ENCODE measurements at regions not wholly inside any gene's neighbourhood (a gene's known extent, or its start where the extent isn't known, plus 50 kb on each side); places are given as distances from the start of the nearest gene placed in this dataset.
"Not testable (repeated sequence)": the region's sequence is repeated elsewhere in the genome, so short reads cannot be mapped to it uniquely, and the experiment has no call there.

DNA sequence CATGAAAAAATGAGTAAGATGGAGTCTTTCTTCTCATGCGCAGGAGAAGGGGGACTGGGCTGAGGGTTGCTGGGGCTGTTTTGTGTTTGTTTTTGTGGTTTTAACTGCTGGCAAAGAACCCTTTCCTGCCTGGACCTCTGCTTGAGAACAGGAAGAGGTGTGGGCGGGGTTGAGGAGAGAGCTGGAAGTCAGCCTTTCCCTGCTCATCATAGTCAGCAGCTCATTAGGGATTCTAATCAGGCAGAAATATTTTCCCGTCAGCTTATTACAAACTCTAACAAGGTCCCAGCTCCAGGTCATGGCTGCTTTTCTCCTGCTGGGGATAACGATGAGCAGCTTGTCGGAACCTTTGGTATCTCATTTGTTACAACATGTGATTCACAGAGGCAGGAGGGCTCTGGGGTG lies 185.0 kb upstream of the NRXN3 start:
- no peak for DNase-seq (ENCODE audit: low read depth)

DNA sequence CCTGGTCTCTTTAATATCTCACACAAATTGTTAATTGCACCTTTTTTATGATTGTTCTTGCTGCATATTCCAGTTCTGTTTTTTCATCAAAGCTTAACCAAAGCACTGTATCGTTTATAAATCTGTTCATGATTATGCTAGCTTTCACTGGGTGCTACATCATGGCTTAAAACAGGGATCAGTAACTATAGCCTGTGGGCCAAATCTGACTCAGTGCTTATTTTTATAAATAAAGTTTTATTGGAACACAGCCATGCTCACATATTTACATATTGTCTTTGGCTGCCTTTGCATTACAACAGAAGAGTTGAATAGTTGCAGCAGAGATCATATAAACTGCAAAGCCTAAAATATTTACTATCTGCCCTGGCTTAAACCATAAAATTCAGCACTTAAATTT lies 183.4 kb upstream of the NRXN3 start:
- DNase-seq (ENCODE audit: low read depth) = no peak

GRCh38 chr14:77988096-77988870 lies 181.9 kb upstream of the NRXN3 start:
- DNase-seq (ENCODE audit: low read depth) = no peak

- no peak for DNase-seq (ENCODE audit: low read depth)
Observed at GRCh38 chr14:77988970-77989369, 181.2 kb upstream of the NRXN3 start.

DNA sequence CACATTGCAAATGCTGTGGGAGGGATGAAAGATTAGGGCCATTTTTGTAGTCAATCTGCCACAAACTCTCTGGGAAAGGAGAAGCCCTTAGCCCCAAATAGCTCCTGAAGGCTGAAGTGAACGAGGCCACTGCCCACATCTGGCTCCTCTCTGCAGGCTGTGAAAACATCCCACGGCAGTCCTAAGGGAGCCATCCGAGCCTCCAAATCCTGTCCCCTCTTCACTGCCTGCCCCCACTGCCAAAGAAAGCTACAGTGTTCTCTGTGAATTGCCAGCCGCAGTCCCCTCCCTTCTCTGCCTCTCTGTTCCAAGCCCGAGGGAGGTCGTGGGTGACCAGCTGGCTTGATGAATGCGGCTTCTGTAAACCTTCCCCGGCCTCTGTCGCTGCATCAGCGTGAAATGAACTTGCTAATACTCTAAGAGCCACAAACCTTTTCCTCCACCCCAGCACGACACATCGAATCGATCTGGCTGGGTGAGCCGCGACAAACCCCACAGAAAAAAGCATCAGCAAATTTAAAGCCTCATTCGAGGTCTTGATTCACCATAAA lies 180.7 kb upstream of the NRXN3 start:
- DNase-seq (ENCODE audit: low read depth) = no peak

- no peak for DNase-seq (ENCODE audit: low read depth)
Observed at GRCh38 chr14:77990337-77990736, 179.8 kb upstream of the NRXN3 start.

GRCh38 chr14:77991128-77991772 lies 178.9 kb upstream of the NRXN3 start:
- no peak for DNase-seq (ENCODE audit: low read depth)

- DNase-seq (ENCODE audit: low read depth) = no peak
Observed at GRCh38 chr14:78005325-78005724, 164.8 kb upstream of the NRXN3 start.

DNA sequence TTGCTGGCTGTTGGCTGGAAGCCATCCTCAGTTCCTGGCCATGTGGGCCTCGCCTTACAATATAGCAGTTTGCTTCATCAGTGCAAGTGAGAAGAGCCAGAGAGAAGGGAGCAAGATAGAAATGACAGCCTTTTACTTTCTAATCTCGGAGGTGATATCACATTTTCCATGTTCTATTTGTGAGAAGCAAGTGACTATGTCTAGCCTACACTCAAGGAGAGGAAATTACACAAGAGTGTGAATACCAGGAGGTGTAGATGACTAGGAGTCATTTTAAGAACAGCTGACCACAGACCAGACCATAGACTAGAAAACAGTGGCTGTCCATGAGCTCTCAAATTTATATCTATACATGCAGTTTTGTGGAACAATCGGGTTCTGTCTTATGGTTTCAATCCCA lies 163.0 kb upstream of the NRXN3 start:
- no peak for DNase-seq (ENCODE audit: low read depth)

DNA sequence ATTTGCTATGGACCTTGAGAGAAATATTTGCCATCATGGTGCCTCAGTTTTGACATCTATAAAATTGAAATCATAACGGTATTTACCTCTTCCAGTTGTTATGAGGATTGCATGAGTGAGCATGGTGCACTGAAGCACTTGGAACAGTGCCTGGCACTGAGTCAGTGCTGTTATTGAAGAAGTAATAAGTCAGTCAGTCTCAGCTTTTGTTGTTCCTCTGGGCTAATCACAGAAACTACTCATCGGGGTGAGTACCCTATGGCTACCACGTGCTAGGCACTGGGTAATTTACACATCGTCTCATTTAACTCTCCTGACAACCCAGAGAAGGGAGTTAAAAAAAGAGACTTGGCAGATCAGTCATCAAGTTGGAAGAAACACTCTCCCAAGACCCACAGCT lies 159.5 kb upstream of the NRXN3 start:
- DNase-seq (ENCODE audit: low read depth) = no peak

DNA sequence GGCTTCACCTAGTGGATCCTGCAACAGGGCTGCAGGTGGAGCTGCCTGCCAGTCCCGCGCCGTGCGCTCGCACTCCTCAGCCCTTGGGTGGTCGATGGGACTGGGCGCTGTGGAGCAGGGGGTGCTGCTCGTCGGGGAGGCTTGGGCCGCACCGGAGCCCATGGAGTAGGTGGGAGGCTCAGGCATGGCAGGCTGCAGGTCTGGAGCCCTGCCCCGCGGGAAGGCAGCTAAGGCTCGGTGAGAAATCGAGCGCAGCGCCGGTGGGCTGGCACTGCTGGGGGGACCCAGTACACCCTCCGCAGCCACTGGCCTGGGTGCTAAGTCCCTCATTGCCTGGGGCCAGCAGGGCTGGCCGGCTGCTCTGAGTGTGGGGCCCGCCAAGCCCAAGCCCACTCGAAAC lies 156.3 kb upstream of the NRXN3 start:
- DNase-seq (ENCODE audit: low read depth) = not testable (repeated sequence)

DNA sequence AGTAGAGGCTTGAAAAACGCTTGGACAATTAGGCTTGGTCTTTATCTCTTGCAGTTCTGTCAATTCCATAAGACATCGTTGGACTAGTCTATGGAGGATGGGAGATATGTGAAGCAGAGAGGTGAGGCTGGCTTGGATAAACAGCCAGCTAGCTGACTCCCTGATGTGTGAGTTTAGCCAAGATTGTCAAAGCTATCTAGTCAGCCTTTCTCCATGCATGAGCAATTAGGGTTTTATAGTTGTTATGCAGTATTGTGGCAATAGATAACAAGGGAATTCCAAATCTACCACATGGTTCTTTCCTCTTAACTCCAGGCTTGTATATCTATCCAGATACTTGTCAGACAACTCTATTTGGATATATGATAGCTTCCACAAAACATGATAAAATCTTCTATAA lies 153.6 kb upstream of the NRXN3 start:
- DNase-seq (ENCODE audit: low read depth) = no peak

GRCh38 chr14:78018283-78018682 lies 151.9 kb upstream of the NRXN3 start:
- no peak for DNase-seq (ENCODE audit: low read depth)

DNA sequence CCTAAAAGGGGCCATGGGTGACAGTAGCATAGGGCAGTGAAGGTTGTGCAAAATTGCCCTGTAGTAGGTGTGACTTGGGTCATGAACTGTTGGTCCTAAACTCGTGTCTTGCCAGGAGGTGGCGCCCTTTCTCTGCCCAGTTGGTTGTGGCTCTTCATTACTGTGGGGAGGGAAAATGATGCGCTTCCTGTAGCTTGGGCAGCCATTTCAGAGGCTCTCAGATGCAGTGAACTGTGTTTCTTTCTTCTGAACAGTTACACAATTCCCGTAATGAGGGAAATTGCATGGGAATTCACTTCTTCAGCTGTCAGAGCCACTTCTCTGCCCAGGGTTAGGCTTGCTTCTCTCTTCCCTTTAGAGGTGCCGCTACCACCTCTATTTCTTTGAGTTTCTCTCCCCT lies 148.1 kb upstream of the NRXN3 start:
- DNase-seq (ENCODE audit: low read depth) = peak; percentile 64

- DNase-seq (ENCODE audit: low read depth) = no peak
Observed at GRCh38 chr14:78023112-78023511, 147.1 kb upstream of the NRXN3 start.

DNA sequence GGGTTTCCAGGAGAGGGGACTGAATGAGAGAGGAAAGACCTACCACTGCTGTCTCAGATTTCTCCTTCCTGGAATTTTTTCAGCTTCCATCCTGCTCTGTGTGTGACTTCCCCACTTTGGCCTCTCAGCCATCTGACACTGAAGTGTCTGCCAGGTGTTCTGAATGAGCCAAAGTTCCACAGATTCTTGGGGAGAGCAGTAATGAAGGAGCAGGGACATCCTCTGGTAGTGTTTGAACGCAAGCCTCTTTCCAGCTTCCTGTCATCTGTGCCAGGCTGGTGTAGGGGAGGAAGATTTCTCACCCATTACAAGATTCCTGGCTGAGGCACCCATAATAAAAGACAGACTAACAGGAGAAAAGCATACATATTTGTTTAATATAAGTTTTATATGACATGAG lies 141.7 kb upstream of the NRXN3 start:
- DNase-seq (ENCODE audit: low read depth) = no peak

DNA sequence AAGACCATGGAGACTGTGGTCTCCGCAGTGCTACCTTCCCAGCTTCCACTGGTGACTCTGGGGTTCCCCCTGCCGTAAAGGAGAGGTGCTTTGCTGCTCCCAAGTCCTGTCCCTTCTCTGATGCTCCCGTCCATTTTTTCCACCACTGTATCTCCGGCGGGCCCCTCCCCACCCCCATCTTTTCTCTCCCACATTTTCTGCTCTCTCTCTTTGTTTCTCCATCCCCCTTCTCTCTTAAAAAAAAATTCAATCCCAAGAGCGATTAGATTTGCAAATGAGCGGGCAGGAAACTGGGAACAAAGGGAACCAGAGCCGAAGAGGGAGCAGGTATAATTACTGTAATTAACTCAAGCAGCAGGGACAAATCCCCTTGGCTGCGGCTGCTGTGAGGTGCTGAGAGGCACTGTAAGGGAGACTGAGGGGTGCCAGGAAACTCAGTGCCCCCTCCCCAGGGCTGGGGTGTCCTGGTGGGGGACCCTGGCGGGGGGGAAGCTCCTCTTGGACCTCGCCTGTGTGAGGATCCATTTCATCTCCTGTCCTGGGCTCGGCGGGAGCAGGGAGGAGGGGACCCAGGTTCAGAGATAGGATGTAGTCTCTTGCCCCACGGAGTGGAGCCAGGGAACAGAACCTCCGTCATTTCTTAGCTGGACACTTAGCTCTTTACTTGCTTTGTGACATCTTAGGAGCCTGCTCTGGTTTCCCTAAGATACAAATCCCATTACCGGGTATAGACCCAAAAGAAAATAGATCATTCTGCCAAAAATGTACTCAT lies 140.4 kb upstream of the NRXN3 start:
- DNase-seq (ENCODE audit: low read depth) = no peak

DNA sequence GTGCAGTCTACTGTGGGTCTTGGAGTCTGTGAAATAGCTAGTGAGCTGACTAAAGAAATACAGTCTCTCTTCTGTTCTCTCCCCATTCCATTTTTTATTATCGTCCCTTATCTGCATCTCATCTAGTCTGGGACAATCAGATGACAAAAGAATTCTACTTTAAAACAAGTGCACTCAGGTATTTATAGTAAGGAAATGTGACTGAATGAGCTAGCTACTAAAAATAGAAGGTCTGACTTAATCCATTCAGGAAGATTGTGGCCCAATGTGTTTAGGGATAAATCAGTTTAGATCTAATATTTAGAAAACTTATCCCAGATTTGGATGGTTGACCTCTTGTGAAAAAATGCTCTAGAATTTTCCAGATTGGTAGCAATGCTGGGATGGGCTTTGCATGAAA lies 126.8 kb upstream of the NRXN3 start:
- DNase-seq (ENCODE audit: low read depth) = no peak

- DNase-seq (ENCODE audit: low read depth) = no peak
Observed at GRCh38 chr14:78048120-78048519, 122.1 kb upstream of the NRXN3 start.

GRCh38 chr14:78056890-78057289 lies 113.3 kb upstream of the NRXN3 start:
- DNase-seq (ENCODE audit: low read depth) = not testable (repeated sequence)

DNA sequence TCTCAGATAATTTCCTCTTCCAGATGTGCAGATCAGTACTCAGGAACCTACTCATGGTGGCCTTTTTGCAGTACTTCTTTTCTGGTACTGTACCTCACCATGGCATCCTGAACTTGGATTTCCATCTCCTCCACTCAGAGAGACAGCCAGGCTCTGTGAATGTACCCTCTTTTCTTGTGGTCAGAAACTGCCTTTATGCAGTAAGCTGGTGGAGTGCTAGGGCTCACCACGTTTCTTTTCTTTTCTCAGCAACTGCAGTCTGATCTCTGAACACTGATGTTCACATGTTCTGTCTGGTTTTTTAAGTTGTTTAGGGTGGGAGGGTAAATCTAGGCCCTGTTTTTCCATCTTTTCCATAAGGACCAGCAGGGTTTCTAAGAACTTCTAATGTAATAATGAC lies 99.8 kb upstream of the NRXN3 start:
- DNase-seq (ENCODE audit: low read depth) = no peak

GRCh38 chr14:78071016-78071549 lies 99.1 kb upstream of the NRXN3 start:
- no peak for DNase-seq (ENCODE audit: low read depth)

GRCh38 chr14:78073028-78073427 lies 97.1 kb upstream of the NRXN3 start:
- DNase-seq (ENCODE audit: low read depth) = no peak

All from activated T-cell treated with anti-CD3 and anti-CD28 coated beads for 48 hours (primary cell).